Transverse colon (tissue), 4 donors: ENCODE measurements at regions not wholly inside any gene's neighbourhood (a gene's known extent, or its start where the extent isn't known, plus 50 kb on each side); places are given as distances from the start of the nearest gene placed in this dataset.

Experiments
- DNase-seq: peaks from one replicate; pipeline ENCODE4 v3.0.0-alpha.2; 2019
- H3K27ac ChIP-seq, 4 donors: fragments of 200-600 bp; sonication (generic); 2 replicates each; pipeline ENCODE4 v1.5.1; 2016 to 2018; ENCODE audit warnings: inconsistent platforms in 4 of 4
- H3K27me3 ChIP-seq: fragments of 200-600 bp; sonication (generic); 2 replicates; pipeline ENCODE4 v1.5.1; 2017; ENCODE audit warnings: inconsistent platforms
- H3K36me3 ChIP-seq, 4 donors: fragments of 200-600 bp; sonication (generic); 2 replicates each; pipeline ENCODE4 v1.5.1; 2017 to 2019; ENCODE audit warnings: inconsistent platforms in 4 of 4
- H3K4me1 ChIP-seq, 4 donors: fragments of 200-600 bp; sonication (generic); 2 replicates each; pipeline ENCODE4 v1.5.1; 2017 to 2020; ENCODE audit warnings: inconsistent platforms in 4 of 4
- H3K4me3 ChIP-seq, 4 donors: fragments of 200-600 bp; sonication (generic); 1 replicate in 1 of 4; 2 replicates in 3 of 4; pipeline versions ENCODE4 v1.5.1 to v1.6.1; 2017 to 2019; ENCODE audit warnings: inconsistent platforms in 4 of 4
- H3K9me3 ChIP-seq, 2 donors: fragments of 200-600 bp; sonication (generic); 2 replicates each; pipeline ENCODE4 v1.5.1; 2017 to 2019; ENCODE audit warnings: inconsistent platforms in 2 of 2
- CTCF ChIP-seq, 5 experiments: fragments of 200-600 bp in 3 of 5; fragments of 450-650 bp in 2 of 5; sonication (generic) in 3 of 5; IDR thresholded peaks; 1 replicate in 2 of 5; 2 replicates in 3 of 5; pipeline ENCODE4 v1.5.1; 2016 to 2017; ENCODE audit warnings: antibody characterized with exemption in 5 of 5, inconsistent platforms in 3 of 5, mild to moderate bottlenecking in 2 of 5, moderate library complexity in 1 of 5
- EP300 ChIP-seq: sonication (generic); formaldehyde crosslinking; IDR thresholded peaks from one replicate; pipeline ENCODE4 v1.6.1; 2017; ENCODE audit warnings: antibody characterized with exemption, low read depth
- POLR2A ChIP-seq: fragments of 450-650 bp; IDR thresholded peaks from one replicate; pipeline ENCODE4 v1.6.1; 2016; ENCODE audit warnings: antibody characterized with exemption, mild to moderate bottlenecking, moderate library complexity
- POLR2AphosphoS5 ChIP-seq, 3 donors: sonication (generic); formaldehyde crosslinking; IDR thresholded peaks; one replicate each; pipeline ENCODE4 v1.6.1; 2016; ENCODE audit warnings: antibody characterized with exemption in 3 of 3
- WGBS, 2 donors: methylation state at CpG; one replicate each; pipeline ENCODE4 v1.1.5; 2018; ENCODE audit warnings: low coverage in 1 of 2; 5-methylcytosine and 5-hydroxymethylcytosine counted together
- in situ Hi-C, 4 donors: fragments of 200-750 bp; cut with MboI; loops; one replicate each; pipeline versions ENCODE4 v1.15.0 to v1.15.1; 2017; ENCODE audit warnings: low sequenced_read_pairs in 3 of 4, low pct_ligation_motif_present in 1 of 4, low pct_unique_long_range_greater_than_20kb in 1 of 4
- intact Hi-C: fragments of 100-400 bp; cut with DNase I; formaldehyde crosslinking; loops from one replicate; pipeline ENCODE4 v1.15.1; 2023; ENCODE audit warnings: low total_unique reads

GRCh38 chr6:82704045-82704444, 340.4 kb downstream of the TPBG start:
- intact Hi-C loops (no loop called here), in situ Hi-C loops (no loop called here)
- H3K36me3 ChIP-seq, result no peaks in the 10 kb centered on the region
- no peaks in the 10 kb centered on the region for H3K9me3 ChIP-seq
- H3K27ac ChIP-seq, result no peak overlapping the region
- TF ChIP-seq POLR2A (no peak), CTCF (IDR thresholded peaks at IDR 0.05) (no peak), POLR2AphosphoS5 (IDR thresholded peaks at IDR 0.05) (no peak), EP300 (no peak)
- no peaks in the 10 kb centered on the region for H3K27me3 ChIP-seq
- whole genome bisulfite sequencing, 2 donors, result 40 to 83% methylated on average over 1 of the region's 1 CpG
- no peaks in the 10 kb centered on the region for H3K4me1 ChIP-seq
- no peak for DNase-seq
- H3K4me3 ChIP-seq, result no peak overlapping the region

GRCh38 chr6:82705579-82705978, 342.0 kb downstream of the TPBG start:
- no peaks in the 10 kb centered on the region for H3K4me1 ChIP-seq
- no peaks in the 10 kb centered on the region for H3K36me3 ChIP-seq
- in situ Hi-C loops, result no loop called here
- no peaks in the 10 kb centered on the region for H3K9me3 ChIP-seq
- no peaks in the 10 kb centered on the region for H3K27me3 ChIP-seq
- no peak overlapping the region for H3K4me3 ChIP-seq
- DNase-seq, result no peak
- intact Hi-C loops, result no loop called here
- no peak overlapping the region for H3K27ac ChIP-seq
- TF ChIP-seq POLR2A (no peak), CTCF (IDR thresholded peaks at IDR 0.05) (no peak), EP300 (no peak), POLR2AphosphoS5 (IDR thresholded peaks at IDR 0.05) (no peak)
- 69 to 87% methylated on average over 2 to 3 of the region's 3 CpGs for WGBS, 2 donors

- no peak for DNase-seq
- no peak overlapping the region for H3K4me3 ChIP-seq
- no peaks in the 10 kb centered on the region for H3K36me3 ChIP-seq
- intact Hi-C loops, result no loop called here
- H3K27ac ChIP-seq, result no peak overlapping the region
- peaks cover 0 to 6% (median 0%) of the 10 kb centered on the region in 4 donors for H3K4me1 ChIP-seq
- TF ChIP-seq CTCF (IDR thresholded peaks at IDR 0.05) (no peak), POLR2AphosphoS5 (IDR thresholded peaks at IDR 0.05) (no peak), POLR2A (no peak), EP300 (no peak)
- in situ Hi-C loops, result no loop called here
- H3K9me3 ChIP-seq, result no peaks in the 10 kb centered on the region
- no peaks in the 10 kb centered on the region for H3K27me3 ChIP-seq
- WGBS, 2 donors, result 70 to 75% methylated on average over 4 to 7 of the region's 7 CpGs
Measured at GRCh38 chr6:82711105-82711827, 347.6 kb downstream of the TPBG start.

- in situ Hi-C loops, result no loop called here
- no peak overlapping the region for H3K4me3 ChIP-seq
- H3K27me3 ChIP-seq, result no peaks in the 10 kb centered on the region
- TF ChIP-seq CTCF (IDR thresholded peaks at IDR 0.05) (no peak), EP300 (no peak), POLR2AphosphoS5 (IDR thresholded peaks at IDR 0.05) (no peak), POLR2A (no peak)
- no peaks in the 10 kb centered on the region for H3K9me3 ChIP-seq
- WGBS, 2 donors, result 50 to 54% methylated on average over 2 of the region's 2 CpGs
- no peak overlapping the region for H3K27ac ChIP-seq
- H3K4me1 ChIP-seq, result peaks cover 0 to 6% (median 0%) of the 10 kb centered on the region in 4 donors
- intact Hi-C loops, result no loop called here
- no peaks in the 10 kb centered on the region for H3K36me3 ChIP-seq
- DNase-seq, result no peak
Measured at GRCh38 chr6:82711971-82712370, 348.4 kb downstream of the TPBG start.
